Breast epithelium (tissue), 4 donors: ENCODE measurements at regions not wholly inside any gene's neighbourhood (a gene's known extent, or its start where the extent isn't known, plus 50 kb on each side); places are given as distances from the start of the nearest gene placed in this dataset.

ENCODE experiments used
- DNase-seq, 2 donors: peaks; one replicate each; pipeline ENCODE4 v3.0.0-alpha.2; 2019; ENCODE audit warnings: low spot score in 2 of 2
- H3K27ac ChIP-seq, 2 donors: fragments of 200-600 bp; sonication (generic) in 1 of 2; one replicate each; pipeline ENCODE4 v1.5.1; 2016 to 2019; ENCODE audit warnings: mild to moderate bottlenecking in 1 of 2
- H3K27me3 ChIP-seq, 2 donors: fragments of 200-600 bp; sonication (generic) in 1 of 2; one replicate each; pipeline versions ENCODE4 v1.5.1 to v1.6.0; 2017 to 2019; ENCODE audit warnings: control low read depth in 1 of 2, mild to moderate bottlenecking in 1 of 2
- H3K36me3 ChIP-seq: fragments of 200-600 bp; one replicate; pipeline ENCODE4 v1.5.1; 2019
- H3K4me1 ChIP-seq, 2 donors: fragments of 200-600 bp; sonication (generic); one replicate each; pipeline ENCODE4 v1.5.1; 2016 to 2019; ENCODE audit warnings: control low read depth in 1 of 2
- H3K4me3 ChIP-seq, 3 donors: fragments of 200-600 bp; sonication (generic); 1 replicate in 2 of 3; 2 replicates in 1 of 3; pipeline ENCODE4 v1.5.1; 2016 to 2019; ENCODE audit warnings: mild to moderate bottlenecking in 3 of 3, moderate library complexity in 2 of 3
- H3K9me3 ChIP-seq, 2 donors: fragments of 200-600 bp; sonication (generic) in 1 of 2; one replicate each; pipeline ENCODE4 v1.5.1; 2016 to 2019; ENCODE audit warnings: control low read depth in 1 of 2
- POLR2A ChIP-seq: fragments of 450-650 bp; IDR thresholded peaks from one replicate; pipeline ENCODE4 v1.6.1; 2016; ENCODE audit warnings: antibody characterized with exemption, mild to moderate bottlenecking, moderate library complexity
- POLR2AphosphoS5 ChIP-seq, 3 donors: sonication (generic); formaldehyde crosslinking; IDR thresholded peaks; one replicate each; pipeline ENCODE4 v1.6.1; 2017; ENCODE audit warnings: antibody characterized with exemption in 3 of 3
- intact Hi-C: fragments of 100-400 bp; cut with DNase I; formaldehyde crosslinking; loops from one replicate; pipeline ENCODE4 v1.15.1; 2023; ENCODE audit warnings: low total_unique reads
- TF ChIP-seq, protein P1 (sequence below), 3 donors: fragments of 450-650 bp; IDR thresholded peaks; one replicate each; pipeline ENCODE4 v1.5.1; 2016 to 2017; ENCODE audit warnings: antibody characterized with exemption in 3 of 3, mild to moderate bottlenecking in 3 of 3, moderate library complexity in 3 of 3

DNA sequence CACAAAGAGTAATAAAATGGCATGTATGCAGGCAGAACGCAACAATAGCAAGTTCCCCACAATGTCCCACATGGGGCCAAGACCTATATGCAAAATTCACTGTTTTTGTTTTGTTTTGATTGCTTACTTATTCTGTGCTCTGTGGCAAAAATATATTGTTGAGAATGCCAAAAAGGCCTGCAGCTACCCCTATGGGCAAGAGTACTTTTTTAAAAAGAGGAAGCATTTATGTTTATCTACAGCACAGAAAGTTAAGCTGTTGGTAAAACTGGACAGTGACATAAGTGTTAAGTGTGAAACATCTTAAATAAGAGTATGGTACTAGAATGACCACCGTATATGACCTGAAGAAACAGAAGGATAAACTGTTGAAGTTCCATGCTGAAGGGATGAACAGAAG lies 301.9 kb upstream of the ZC3H12C start:
- Histone ChIP-seq H3K27ac (no peak overlapping the region), H3K9me3 (no peaks in the 10 kb centered on the region), H3K4me1 (no peaks in the 10 kb centered on the region), H3K27me3 (no peaks in the 10 kb centered on the region), H3K4me3 (no peak overlapping the region), H3K36me3 (no peaks in the 10 kb centered on the region)
- intact Hi-C loops, result no loop called here
- no peak for DNase-seq
- TF ChIP-seq, protein P1, sequence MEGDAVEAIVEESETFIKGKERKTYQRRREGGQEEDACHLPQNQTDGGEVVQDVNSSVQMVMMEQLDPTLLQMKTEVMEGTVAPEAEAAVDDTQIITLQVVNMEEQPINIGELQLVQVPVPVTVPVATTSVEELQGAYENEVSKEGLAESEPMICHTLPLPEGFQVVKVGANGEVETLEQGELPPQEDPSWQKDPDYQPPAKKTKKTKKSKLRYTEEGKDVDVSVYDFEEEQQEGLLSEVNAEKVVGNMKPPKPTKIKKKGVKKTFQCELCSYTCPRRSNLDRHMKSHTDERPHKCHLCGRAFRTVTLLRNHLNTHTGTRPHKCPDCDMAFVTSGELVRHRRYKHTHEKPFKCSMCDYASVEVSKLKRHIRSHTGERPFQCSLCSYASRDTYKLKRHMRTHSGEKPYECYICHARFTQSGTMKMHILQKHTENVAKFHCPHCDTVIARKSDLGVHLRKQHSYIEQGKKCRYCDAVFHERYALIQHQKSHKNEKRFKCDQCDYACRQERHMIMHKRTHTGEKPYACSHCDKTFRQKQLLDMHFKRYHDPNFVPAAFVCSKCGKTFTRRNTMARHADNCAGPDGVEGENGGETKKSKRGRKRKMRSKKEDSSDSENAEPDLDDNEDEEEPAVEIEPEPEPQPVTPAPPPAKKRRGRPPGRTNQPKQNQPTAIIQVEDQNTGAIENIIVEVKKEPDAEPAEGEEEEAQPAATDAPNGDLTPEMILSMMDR (IDR thresholded peaks at IDR 0.05), result no peak
- TF ChIP-seq POLR2AphosphoS5 (IDR thresholded peaks at IDR 0.05), result no peak

DNA sequence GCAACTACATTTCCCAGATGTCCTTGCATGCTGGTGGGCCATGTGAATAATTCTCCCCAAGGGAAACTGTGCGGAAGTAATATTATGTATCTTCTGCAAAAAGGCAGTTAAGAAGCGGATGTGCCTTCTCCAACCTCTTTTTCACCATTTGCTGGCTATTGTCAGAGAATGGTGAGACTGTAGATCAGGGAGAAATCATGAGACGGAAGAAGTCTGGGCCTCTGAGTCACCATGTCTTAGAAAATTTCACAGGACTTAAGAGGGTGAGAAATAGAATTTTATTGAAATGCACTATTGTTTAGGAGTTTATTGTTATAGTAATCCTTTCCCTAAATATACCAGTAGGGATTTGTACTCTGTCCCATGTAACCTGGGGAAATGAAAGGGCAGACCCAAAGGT lies 298.7 kb upstream of the ZC3H12C start:
- Histone ChIP-seq H3K9me3 (no peaks in the 10 kb centered on the region), H3K27me3 (no peaks in the 10 kb centered on the region), H3K4me3 (no peak overlapping the region), H3K27ac (no peak overlapping the region), H3K36me3 (no peaks in the 10 kb centered on the region), H3K4me1 (no peaks in the 10 kb centered on the region)
- intact Hi-C loops, result no loop called here
- DNase-seq, result no peak
- TF ChIP-seq POLR2A (no peak), POLR2AphosphoS5 (IDR thresholded peaks at IDR 0.05) (no peak)
- TF ChIP-seq, protein P1 (IDR thresholded peaks at IDR 0.05), result no peak

DNA sequence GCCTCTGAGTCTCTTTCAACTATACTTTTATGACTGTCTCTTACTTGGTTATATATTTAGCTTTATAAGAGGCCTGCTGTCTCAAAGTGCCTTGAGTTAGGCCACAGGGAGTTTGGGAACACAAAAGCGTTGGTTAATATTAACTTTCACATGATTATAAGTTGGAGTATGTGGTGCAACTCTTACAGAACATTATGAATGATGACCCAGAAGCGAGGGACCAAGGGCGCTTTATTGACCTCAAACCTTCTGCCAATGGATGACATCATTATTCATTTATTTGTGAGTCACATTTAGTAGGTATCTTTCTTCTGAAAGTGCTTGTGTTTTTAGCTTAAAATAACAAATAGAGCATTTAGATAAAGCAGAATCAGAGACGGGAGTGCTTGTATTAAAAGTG lies 298.0 kb upstream of the ZC3H12C start:
- DNase-seq, result no peak
- H3K27me3 ChIP-seq, result no peaks in the 10 kb centered on the region
- H3K36me3 ChIP-seq, result no peaks in the 10 kb centered on the region
- no peaks in the 10 kb centered on the region for H3K9me3 ChIP-seq
- H3K27ac ChIP-seq, result no peak overlapping the region
- intact Hi-C loops, result no loop called here
- TF ChIP-seq POLR2AphosphoS5 (IDR thresholded peaks at IDR 0.05) (no peak), POLR2A (no peak)
- TF ChIP-seq, protein P1 (IDR thresholded peaks at IDR 0.05), result no peak
- H3K4me3 ChIP-seq, result no peak overlapping the region
- no peaks in the 10 kb centered on the region for H3K4me1 ChIP-seq

DNA sequence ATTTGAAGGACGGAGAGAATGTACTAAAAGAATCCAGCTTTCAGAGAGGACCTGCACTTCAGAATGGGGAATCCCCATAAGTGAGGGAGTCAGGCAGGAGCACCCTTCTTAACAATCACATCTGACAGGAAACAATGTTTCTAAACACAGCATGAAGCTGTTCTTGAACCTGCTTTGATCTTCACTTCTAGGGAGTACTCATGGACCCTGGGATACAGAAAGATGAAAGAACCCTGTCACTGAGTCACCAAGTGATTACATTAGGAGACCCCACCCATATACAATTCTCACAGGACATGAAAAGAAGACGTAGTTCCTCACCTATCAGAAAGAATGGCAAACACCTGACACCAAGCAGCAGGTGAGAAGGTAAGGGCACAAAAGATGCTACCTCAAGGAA lies 296.9 kb upstream of the ZC3H12C start:
- Histone ChIP-seq H3K9me3 (no peaks in the 10 kb centered on the region), H3K27me3 (no peaks in the 10 kb centered on the region), H3K4me1 (no peaks in the 10 kb centered on the region), H3K36me3 (no peaks in the 10 kb centered on the region), H3K4me3 (no peak overlapping the region), H3K27ac (no peak overlapping the region)
- DNase-seq, result no peak
- TF ChIP-seq POLR2A (no peak), POLR2AphosphoS5 (IDR thresholded peaks at IDR 0.05) (no peak)
- TF ChIP-seq, protein P1 (IDR thresholded peaks at IDR 0.05), result no peak
- intact Hi-C loops, result no loop called here

DNA sequence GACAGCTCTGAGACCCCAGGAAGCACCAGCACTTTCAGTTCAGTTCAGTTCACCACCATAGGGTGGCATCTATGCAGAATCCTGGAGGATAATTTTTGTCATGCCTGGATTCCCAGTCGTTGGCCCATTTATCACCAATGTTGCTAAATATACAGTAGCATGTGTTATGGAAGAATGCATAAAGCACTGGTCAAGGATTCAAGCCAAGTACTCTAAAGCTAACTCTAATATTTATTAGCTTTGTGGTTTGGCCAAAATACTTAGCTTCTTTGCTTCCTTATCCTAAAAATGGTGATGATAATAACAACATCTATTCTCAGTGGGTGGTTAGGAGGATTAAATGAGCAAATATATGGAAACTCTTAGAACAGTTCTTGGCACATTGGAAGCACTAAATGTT lies 294.7 kb upstream of the ZC3H12C start:
- Histone ChIP-seq H3K4me3 (no peak overlapping the region), H3K36me3 (no peaks in the 10 kb centered on the region), H3K4me1 (no peaks in the 10 kb centered on the region), H3K27me3 (no peaks in the 10 kb centered on the region), H3K9me3 (no peaks in the 10 kb centered on the region), H3K27ac (no peak overlapping the region)
- no peak for DNase-seq
- TF ChIP-seq, protein P1 (IDR thresholded peaks at IDR 0.05), result no peak
- TF ChIP-seq POLR2AphosphoS5 (IDR thresholded peaks at IDR 0.05) (no peak), POLR2A (no peak)
- intact Hi-C loops, result no loop called here
